PC-3 (cell line): ENCODE measurements at regions not wholly inside any gene's neighbourhood (a gene's known extent, or its start where the extent isn't known, plus 50 kb on each side); places are given as distances from the start of the nearest gene placed in this dataset.

Experiments used
- ATAC-seq: fragments of 200-7000 bp; cut with Tn5 transposase; 2 replicates; pipeline ENCODE4 v1.9.1; 2020; ENCODE audit warnings: mild to moderate bottlenecking, moderate library complexity
- BruUV-seq: library from RNA; stranded (reverse); fragments of 400-500 nt; replicated peaks from 2 replicates; lab custom pipeline; 2021; lab: Mats Ljungman, UMichigan
- CTCF ChIA-PET: fragments of 300-600 bp; sonication (Branson Sonifier 250); formaldehyde crosslinking; loops from one replicate; lab custom pipeline; 2022; ENCODE audit warnings: antibody characterized with exemption; lab: Charles Lee
- POLR2A ChIA-PET: fragments of 300-600 bp; sonication (Branson Sonifier 250); formaldehyde crosslinking; loops from one replicate; lab custom pipeline; 2022; ENCODE audit warnings: antibody characterized with exemption; ENCODE audit not compliant: unreplicated experiment; lab: Charles Lee
- DNase-seq: peaks from one replicate; pipeline ENCODE4 v3.0.0-alpha.2; 2015
- H2AFZ ChIP-seq: fragments of 300-600 bp; sonication (generic); 2 replicates; pipeline ENCODE4 v1.6.0; 2016; ENCODE audit warnings: antibody characterized with exemption, low read length
- H3F3A ChIP-seq: fragments of 300-600 bp; sonication (generic); one replicate; pipeline ENCODE4 v1.6.0; 2017; ENCODE audit warnings: antibody characterized with exemption, low read length, control low read depth, mild to moderate bottlenecking; ENCODE audit not compliant: unreplicated experiment
- H3K27ac ChIP-seq: fragments of 300-600 bp; sonication (generic); 2 replicates; pipeline ENCODE4 v1.5.1; 2016; ENCODE audit warnings: mild to moderate bottlenecking, low read length
- H3K27me3 ChIP-seq: fragments of 300-600 bp; sonication (generic); 2 replicates; pipeline ENCODE4 v1.6.1; 2016; ENCODE audit warnings: low read length, mixed read lengths
- H3K36me3 ChIP-seq: fragments of 300-600 bp; sonication (generic); 2 replicates; pipeline ENCODE4 v1.6.1; 2016; ENCODE audit warnings: low read depth, mixed run types, low read length, mixed read lengths
- H3K4me1 ChIP-seq: fragments of 300-600 bp; sonication (generic); 2 replicates; pipeline ENCODE4 v1.5.1; 2016; ENCODE audit warnings: low read length; ENCODE audit not compliant: insufficient read depth
- H3K4me2 ChIP-seq: fragments of 300-600 bp; sonication (generic); 2 replicates; pipeline ENCODE4 v1.6.0; 2016; ENCODE audit warnings: low read length
- H3K4me3 ChIP-seq: fragments of 300-600 bp; sonication (generic); 2 replicates; pipeline ENCODE4 v1.5.1; 2016; ENCODE audit warnings: mild to moderate bottlenecking, low read length, mixed read lengths
- H3K79me2 ChIP-seq: fragments of 300-600 bp; sonication (generic); 2 replicates; pipeline ENCODE4 v1.6.1; 2017; ENCODE audit warnings: low read length, mixed read lengths
- H3K9ac ChIP-seq: fragments of 300-600 bp; sonication (generic); 2 replicates; pipeline ENCODE4 v1.6.0; 2016; ENCODE audit warnings: mild to moderate bottlenecking, low read length
- H3K9me2 ChIP-seq: fragments of 300-600 bp; sonication (generic); replicated peaks from 2 replicates; pipeline ENCODE4 v1.6.1; 2016; ENCODE audit warnings: mixed run types, low read length, mixed read lengths
- H3K9me3 ChIP-seq: fragments of 300-600 bp; sonication (generic); 2 replicates; pipeline ENCODE4 v1.6.1; 2016; ENCODE audit warnings: low read length, mixed read lengths
- H4K20me1 ChIP-seq: fragments of 300-600 bp; sonication (generic); 2 replicates; pipeline ENCODE4 v1.6.1; 2016; ENCODE audit warnings: low read length, mixed read lengths
- EZH2 ChIP-seq: fragments of 300-600 bp; sonication (generic); IDR thresholded peaks from one replicate; pipeline ENCODE4 v1.6.1; 2017; ENCODE audit warnings: antibody characterized with exemption, mild to moderate bottlenecking, low read length; ENCODE audit not compliant: unreplicated experiment
- EZH2phosphoT487 ChIP-seq: fragments of 300-600 bp; sonication (generic); IDR thresholded peaks from 2 replicates; pipeline ENCODE4 v1.6.1; 2018; ENCODE audit warnings: mild to moderate bottlenecking, antibody characterized with exemption, low read length, borderline replicate concordance
- intact Hi-C: fragments of 100-400 bp; cut with micrococcal nuclease; formaldehyde crosslinking; loops from 2 replicates; pipeline ENCODE4 v1.9.0; 2023
- TF ChIP-seq, protein P1 (sequence below): fragments of 300-600 bp; sonication (generic); conservative IDR thresholded peaks from 2 replicates; pipeline ENCODE4 v1.5.1; 2017; ENCODE audit warnings: antibody characterized with exemption, low read depth, mild to moderate bottlenecking, low read length

DNA sequence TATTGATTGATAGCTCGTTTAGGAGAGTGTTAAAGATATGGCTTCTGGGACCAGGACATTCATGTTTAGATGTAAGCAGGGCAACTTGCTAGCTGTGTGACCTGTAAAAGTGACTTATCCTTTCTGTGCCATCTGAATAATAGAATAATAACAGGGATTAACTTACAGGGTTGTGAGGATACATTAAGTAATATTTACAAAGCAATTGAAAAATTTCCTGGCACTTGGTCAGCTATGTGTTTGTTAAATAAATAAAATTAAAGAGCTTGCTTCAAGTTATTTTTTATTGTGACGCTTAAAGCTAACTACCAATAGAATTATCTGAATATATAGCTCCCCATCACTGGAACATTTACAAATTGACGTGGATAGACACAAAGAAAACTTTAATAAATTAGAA, 287.9 kb upstream of the CDIN1 start:
- Histone ChIP-seq H3K4me1 (peaks cover 6% of the 10 kb centered on the region), H2AFZ (no peak overlapping the region), H3K36me3 (no peaks in the 10 kb centered on the region), H3K27ac (no peak overlapping the region), H3K9me3 (no peaks in the 10 kb centered on the region), H3K79me2 (no peaks in the 10 kb centered on the region), H3K9me2 (no peaks in the 10 kb centered on the region), H3K4me3 (no peak overlapping the region), H3K27me3 (no peaks in the 10 kb centered on the region), H3F3A (no peaks in the 10 kb centered on the region), H4K20me1 (no peaks in the 10 kb centered on the region), H3K9ac (no peak overlapping the region), H3K4me2 (no peak overlapping the region)
- CTCF ChIA-PET = no interaction called here
- no peak for ATAC-seq
- peak; percentile 53 for DNase-seq
- POLR2A ChIA-PET = interaction anchor here (0.6 kb wide), 2 partner anchors 12 to 1559 kb away, joined by 3 read pairs; no protein-coding TSS in a partner anchor
- intact Hi-C loops = no loop called here
- no TSS peak for BruUV-seq
- TF ChIP-seq EZH2 (no peak), EZH2phosphoT487 (no peak)
- TF ChIP-seq, protein P1, sequence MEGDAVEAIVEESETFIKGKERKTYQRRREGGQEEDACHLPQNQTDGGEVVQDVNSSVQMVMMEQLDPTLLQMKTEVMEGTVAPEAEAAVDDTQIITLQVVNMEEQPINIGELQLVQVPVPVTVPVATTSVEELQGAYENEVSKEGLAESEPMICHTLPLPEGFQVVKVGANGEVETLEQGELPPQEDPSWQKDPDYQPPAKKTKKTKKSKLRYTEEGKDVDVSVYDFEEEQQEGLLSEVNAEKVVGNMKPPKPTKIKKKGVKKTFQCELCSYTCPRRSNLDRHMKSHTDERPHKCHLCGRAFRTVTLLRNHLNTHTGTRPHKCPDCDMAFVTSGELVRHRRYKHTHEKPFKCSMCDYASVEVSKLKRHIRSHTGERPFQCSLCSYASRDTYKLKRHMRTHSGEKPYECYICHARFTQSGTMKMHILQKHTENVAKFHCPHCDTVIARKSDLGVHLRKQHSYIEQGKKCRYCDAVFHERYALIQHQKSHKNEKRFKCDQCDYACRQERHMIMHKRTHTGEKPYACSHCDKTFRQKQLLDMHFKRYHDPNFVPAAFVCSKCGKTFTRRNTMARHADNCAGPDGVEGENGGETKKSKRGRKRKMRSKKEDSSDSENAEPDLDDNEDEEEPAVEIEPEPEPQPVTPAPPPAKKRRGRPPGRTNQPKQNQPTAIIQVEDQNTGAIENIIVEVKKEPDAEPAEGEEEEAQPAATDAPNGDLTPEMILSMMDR = no peak

DNA sequence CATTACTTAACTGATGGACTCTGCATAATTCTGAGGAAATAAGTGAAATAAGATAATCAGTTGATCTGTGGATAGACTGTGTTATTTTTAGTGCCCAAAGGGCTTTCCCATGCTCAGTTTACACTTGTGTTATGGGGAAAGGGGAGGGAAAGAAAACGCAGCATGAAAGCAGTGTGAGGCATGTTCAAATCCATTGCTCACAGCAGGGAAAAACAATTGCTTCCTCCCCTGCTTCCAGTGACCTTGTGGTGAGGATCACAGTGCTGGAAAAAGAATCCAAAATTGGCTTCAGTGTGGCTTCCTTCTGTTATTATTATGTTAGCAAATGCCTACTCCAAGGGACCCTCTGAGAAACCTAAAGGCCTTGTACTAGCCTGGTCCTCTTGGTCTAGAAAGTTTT, 285.1 kb upstream of the CDIN1 start:
- ChIA-PET POLR2A (no interaction called here), CTCF (no interaction called here)
- H3K9me3 ChIP-seq = no peaks in the 10 kb centered on the region
- no peaks in the 10 kb centered on the region for H3K27me3 ChIP-seq
- DNase-seq (no peak), ATAC-seq (no peak)
- H3K4me3 ChIP-seq = no peak overlapping the region
- no peak overlapping the region for H3K27ac ChIP-seq
- no peaks in the 10 kb centered on the region for H3K9me2 ChIP-seq
- H3K4me1 ChIP-seq = peaks cover 6% of the 10 kb centered on the region
- H3K9ac ChIP-seq = no peak overlapping the region
- H3F3A ChIP-seq = no peaks in the 10 kb centered on the region
- no TSS peak for BruUV-seq
- intact Hi-C loops = no loop called here
- no peak overlapping the region for H3K4me2 ChIP-seq
- no peak overlapping the region for H2AFZ ChIP-seq
- TF ChIP-seq EZH2 (no peak), EZH2phosphoT487 (no peak)
- TF ChIP-seq, protein P1 = no peak
- no peaks in the 10 kb centered on the region for H3K36me3 ChIP-seq
- H4K20me1 ChIP-seq = no peaks in the 10 kb centered on the region
- H3K79me2 ChIP-seq = no peaks in the 10 kb centered on the region

DNA sequence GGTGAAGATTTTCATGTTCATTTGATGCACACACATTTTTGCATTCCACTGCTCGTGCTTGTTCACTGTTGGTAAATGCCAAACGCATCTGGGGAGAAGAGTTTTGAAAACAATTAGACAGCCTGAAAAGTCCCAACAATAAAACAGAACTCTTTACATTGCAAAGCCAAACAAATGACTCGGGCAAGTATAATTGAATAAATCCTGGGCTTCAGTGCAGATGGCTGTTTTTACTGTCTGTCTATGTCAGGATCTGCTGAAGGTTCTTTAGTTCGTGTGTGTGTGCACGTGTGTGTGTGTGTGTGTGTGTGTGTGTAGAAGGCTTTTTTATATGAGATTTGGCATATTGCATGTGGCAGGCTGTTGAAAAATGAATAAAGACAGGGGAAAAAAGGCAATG, 277.5 kb upstream of the CDIN1 start:
- POLR2A ChIA-PET = no interaction called here
- H3K9me2 ChIP-seq = no peaks in the 10 kb centered on the region

More for the DNA sequence above, 277.5 kb upstream of the CDIN1 start:
- Histone ChIP-seq H3K4me2 (no peak overlapping the region), H3K36me3 (no peaks in the 10 kb centered on the region), H4K20me1 (no peaks in the 10 kb centered on the region), H3K27me3 (no peaks in the 10 kb centered on the region), H3K4me3 (no peak overlapping the region), H2AFZ (no peak overlapping the region), H3F3A (no peaks in the 10 kb centered on the region), H3K27ac (no peak overlapping the region), H3K9ac (no peak overlapping the region), H3K79me2 (no peaks in the 10 kb centered on the region), H3K9me3 (no peaks in the 10 kb centered on the region), H3K4me1 (no peaks in the 10 kb centered on the region)
- peak; percentile 55 for ATAC-seq
- DNase-seq = no peak
- intact Hi-C loops = no loop called here
- TF ChIP-seq, protein P1 = no peak
- TF ChIP-seq EZH2phosphoT487 (no peak), EZH2 (no peak)
- BruUV-seq = no TSS peak
- CTCF ChIA-PET = no interaction called here
